CD14-positive monocyte (primary cell): ENCODE measurements at regions not wholly inside any gene's neighbourhood (a gene's known extent, or its start where the extent isn't known, plus 50 kb on each side); places are given as distances from the start of the nearest gene placed in this dataset.

Experiments
- DNase-seq, 3 donors: peaks; one replicate each; pipeline ENCODE4 v3.0.0-alpha.2; 2011 to 2022
- H2AFZ ChIP-seq: 2 replicates; pipeline ENCODE4 v1.6.0; 2012; ENCODE audit warnings: mild to moderate bottlenecking, low read depth, low read length, inconsistent platforms; ENCODE audit not compliant: insufficient read depth, poor library complexity, severe bottlenecking
- H3K27ac ChIP-seq, 2 donors: 1 replicate in 1 of 2; 2 replicates in 1 of 2; pipeline ENCODE4 v1.5.1; 2012 to 2013; ENCODE audit warnings: low read length in 2 of 2, control low read depth in 1 of 2, inconsistent platforms in 1 of 2, low read depth in 1 of 2, mild to moderate bottlenecking in 1 of 2
- H3K27me3 ChIP-seq, 2 donors: one replicate each; pipeline versions ENCODE4 v1.6.0 to v1.6.1; 2011 to 2013; ENCODE audit warnings: low read length in 2 of 2; ENCODE audit not compliant: control insufficient read depth in 2 of 2, insufficient read depth in 2 of 2
- H3K36me3 ChIP-seq, 2 donors: replicated peaks in 1 of 2; 1 replicate in 1 of 2; 2 replicates in 1 of 2; pipeline versions ENCODE4 v1.5.1 to v1.6.1; 2012 to 2013; ENCODE audit warnings: low read length in 2 of 2, control low read depth in 1 of 2, inconsistent platforms in 1 of 2, mild to moderate bottlenecking in 1 of 2; ENCODE audit not compliant: insufficient read depth in 2 of 2, control insufficient read depth in 1 of 2
- H3K4me1 ChIP-seq, 2 donors: 1 replicate in 1 of 2; 2 replicates in 1 of 2; pipeline versions ENCODE4 v1.5.1 to v1.6.1; 2012 to 2013; ENCODE audit warnings: low read length in 2 of 2, control low read depth in 1 of 2, inconsistent platforms in 1 of 2, mild to moderate bottlenecking in 1 of 2, moderate library complexity in 1 of 2; ENCODE audit not compliant: insufficient read depth in 2 of 2, control insufficient read depth in 1 of 2
- H3K4me2 ChIP-seq: replicated peaks from 2 replicates; pipeline ENCODE3; 2012; ENCODE audit warnings: low read length, moderate library complexity, mild to moderate bottlenecking; ENCODE audit not compliant: poor library complexity, severe bottlenecking; ENCODE audit errors: extremely low read depth
- H3K4me3 ChIP-seq, 3 experiments: fragments of 200-600 bp in 1 of 3; sonication (generic) in 1 of 3; replicated peaks in 1 of 3; 1 replicate in 2 of 3; 2 replicates in 1 of 3; pipeline ENCODE4 v1.5.1; 2011 to 2013; ENCODE audit warnings: low read length in 3 of 3, mild to moderate bottlenecking in 3 of 3, control low read depth in 2 of 3, low read depth in 2 of 3, inconsistent platforms in 1 of 3, moderate library complexity in 1 of 3
- H3K79me2 ChIP-seq: 2 replicates; pipeline ENCODE4 v1.6.0; 2012; ENCODE audit warnings: mild to moderate bottlenecking, control low read depth, inconsistent platforms, low read length, moderate library complexity; ENCODE audit not compliant: insufficient read depth
- H3K9ac ChIP-seq: 2 replicates; pipeline ENCODE4 v1.6.0; 2017; ENCODE audit warnings: low read length, mild to moderate bottlenecking; ENCODE audit not compliant: insufficient read depth, poor library complexity, severe bottlenecking
- H3K9me3 ChIP-seq, 2 donors: replicated peaks in 1 of 2; 1 replicate in 1 of 2; 2 replicates in 1 of 2; pipeline versions ENCODE4 v1.5.1 to v1.6.1; 2012 to 2013; ENCODE audit warnings: low read length in 2 of 2, control low read depth in 1 of 2; ENCODE audit not compliant: control insufficient read depth in 1 of 2, insufficient read depth in 1 of 2
- H4K20me1 ChIP-seq: 2 replicates; pipeline ENCODE4 v1.6.0; 2012; ENCODE audit warnings: mild to moderate bottlenecking, low read length, control low read depth, moderate library complexity; ENCODE audit not compliant: insufficient read depth
- H3K27ac Mint-ChIP-seq, 7 donors: one replicate each; pipeline ENCODE4 v1.8.0; 2020; ENCODE audit warnings: mild to moderate bottlenecking in 7 of 7, mixed read lengths in 7 of 7, moderate library complexity in 6 of 7, inconsistent platforms in 2 of 7
- H3K27me3 Mint-ChIP-seq, 3 donors: one replicate each; pipeline ENCODE4 v1.8.0; 2021 to 2022; ENCODE audit warnings: low read depth in 3 of 3, mild to moderate bottlenecking in 3 of 3, mixed read lengths in 3 of 3, moderate library complexity in 3 of 3, inconsistent platforms in 1 of 3
- H3K36me3 Mint-ChIP-seq, 2 donors: one replicate each; pipeline ENCODE4 v1.8.0; 2020; ENCODE audit warnings: mixed read lengths in 2 of 2, inconsistent platforms in 1 of 2, mild to moderate bottlenecking in 1 of 2
- H3K4me1 Mint-ChIP-seq: one replicate; pipeline ENCODE4 v1.8.0; 2020; ENCODE audit warnings: mild to moderate bottlenecking, mixed read lengths
- H3K4me3 Mint-ChIP-seq, 2 donors: one replicate each; pipeline ENCODE4 v1.8.0; 2020; ENCODE audit warnings: mild to moderate bottlenecking in 2 of 2, mixed read lengths in 2 of 2, moderate library complexity in 1 of 2
- H3K9me3 Mint-ChIP-seq, 7 donors: one replicate each; pipeline ENCODE4 v1.8.0; 2020 to 2022; ENCODE audit warnings: mixed read lengths in 7 of 7, mild to moderate bottlenecking in 6 of 7, moderate library complexity in 6 of 7, inconsistent platforms in 2 of 7
- CTCF ChIP-seq: fragments of 200-600 bp; IDR thresholded peaks from one replicate; pipeline ENCODE4 v1.8.0; 2022; ENCODE audit warnings: antibody characterized with exemption, mild to moderate bottlenecking
- WGBS: methylation state at CpG from one replicate; pipeline ENCODE4 v1.1.5; 2013; ENCODE audit warnings: missing lambda C conversion rate; ENCODE audit not compliant: insufficient coverage; 5-methylcytosine and 5-hydroxymethylcytosine counted together
- intact Hi-C, 2 donors: fragments of 100-400 bp; cut with micrococcal nuclease; formaldehyde crosslinking; loops; one replicate each; pipeline versions ENCODE4 v1.15.0 to v1.15.1; 2023

GRCh38 chr4:156547439-156547838 lies 424.2 kb downstream of the PDGFC start:
- Mint-ChIP-seq H3K27ac (no peak overlapping the region), H3K27me3 (no peaks in the 10 kb centered on the region), H3K4me3 (no peak overlapping the region), H3K36me3 (no peaks in the 10 kb centered on the region), H3K4me1 (peaks cover 6% of the 10 kb centered on the region), H3K9me3 (peaks cover 0 to 5% (median 1%) of the 10 kb centered on the region in 7 donors)
- Histone ChIP-seq H3K36me3 (no peaks in the 10 kb centered on the region), H3K9me3 (no peaks in the 10 kb centered on the region), H3K79me2 (no peaks in the 10 kb centered on the region), H3K4me3 (no peak overlapping the region), H3K4me2 (no peak overlapping the region), H3K9ac (no peak overlapping the region), H3K27ac (no peak overlapping the region), H2AFZ (no peak overlapping the region), H4K20me1 (no peaks in the 10 kb centered on the region), H3K4me1 (peaks cover 0 to 6% of the 10 kb centered on the region in 2 donors), H3K27me3 (no peaks in the 10 kb centered on the region)
- no peak for TF ChIP-seq CTCF
- WGBS, result 0% methylated on average over 1 of the region's 2 CpGs
- intact Hi-C loops, result no loop called here
- DNase-seq, result peak in 1 of 3 donors; percentile 7

DNA sequence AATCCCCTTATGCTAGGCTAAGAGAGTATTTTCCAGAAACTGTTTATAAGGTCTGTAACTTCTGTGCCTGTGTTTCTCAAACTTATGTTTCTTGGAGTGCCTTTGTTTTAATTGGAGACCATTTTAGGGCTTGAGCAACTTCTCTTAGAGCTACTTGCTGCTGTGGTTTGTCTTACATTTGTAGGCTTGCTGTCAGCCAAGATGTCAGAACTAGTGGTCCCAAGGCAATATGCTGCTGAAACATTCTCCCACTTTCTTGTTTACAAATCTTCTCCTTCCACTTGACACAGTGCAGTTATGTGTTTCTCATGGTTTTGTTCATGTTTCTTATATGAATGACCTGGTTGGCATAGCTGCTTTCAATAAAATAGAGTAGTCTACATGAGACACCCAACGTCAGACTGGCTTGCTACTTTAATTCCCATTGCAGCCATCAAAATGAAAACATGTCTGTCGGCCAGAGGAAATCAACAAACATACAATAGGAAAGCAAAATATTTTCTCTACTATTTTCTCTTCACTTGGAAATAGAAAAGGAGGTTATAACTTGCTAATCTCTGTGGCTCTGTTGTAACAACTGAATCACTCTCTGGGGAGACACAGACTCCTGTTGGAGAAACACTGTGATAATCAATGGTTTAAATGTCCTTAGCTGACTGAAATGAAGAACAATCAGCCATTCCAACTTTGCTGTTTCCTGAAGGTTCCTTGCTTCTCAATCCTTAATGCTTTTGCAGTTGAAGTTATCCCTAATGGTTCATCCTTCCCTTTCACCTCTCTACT lies 426.4 kb downstream of the PDGFC start:
- no peak for TF ChIP-seq CTCF
- Mint-ChIP-seq H3K27ac (no peak overlapping the region), H3K4me3 (no peak overlapping the region), H3K36me3 (no peaks in the 10 kb centered on the region), H3K27me3 (no peaks in the 10 kb centered on the region), H3K4me1 (peaks cover 6% of the 10 kb centered on the region), H3K9me3 (peaks cover 0 to 3% (median 0%) of the 10 kb centered on the region in 7 donors)
- no CpG with 5 or more reads among the region's 2 CpGs for WGBS
- H4K20me1 ChIP-seq, result no peaks in the 10 kb centered on the region
- intact Hi-C loops, result no loop called here
- H3K27me3 ChIP-seq, result no peaks in the 10 kb centered on the region
- H3K9ac ChIP-seq, result no peak overlapping the region
- no peaks in the 10 kb centered on the region for H3K9me3 ChIP-seq
- H3K4me1 ChIP-seq, result peaks cover 0 to 6% of the 10 kb centered on the region in 2 donors
- H3K79me2 ChIP-seq, result no peaks in the 10 kb centered on the region
- no peak overlapping the region for H3K4me3 ChIP-seq
- H3K36me3 ChIP-seq, result no peaks in the 10 kb centered on the region
- H3K4me2 ChIP-seq, result no peak overlapping the region
- H2AFZ ChIP-seq, result no peak overlapping the region
- H3K27ac ChIP-seq, result no peak overlapping the region
- no peak for DNase-seq
